ENCODE measurements at regions not wholly inside any gene's neighbourhood (a gene's known extent, or its start where the extent isn't known, plus 50 kb on each side); places are given as distances from the start of the nearest gene placed in this dataset.

DNA sequence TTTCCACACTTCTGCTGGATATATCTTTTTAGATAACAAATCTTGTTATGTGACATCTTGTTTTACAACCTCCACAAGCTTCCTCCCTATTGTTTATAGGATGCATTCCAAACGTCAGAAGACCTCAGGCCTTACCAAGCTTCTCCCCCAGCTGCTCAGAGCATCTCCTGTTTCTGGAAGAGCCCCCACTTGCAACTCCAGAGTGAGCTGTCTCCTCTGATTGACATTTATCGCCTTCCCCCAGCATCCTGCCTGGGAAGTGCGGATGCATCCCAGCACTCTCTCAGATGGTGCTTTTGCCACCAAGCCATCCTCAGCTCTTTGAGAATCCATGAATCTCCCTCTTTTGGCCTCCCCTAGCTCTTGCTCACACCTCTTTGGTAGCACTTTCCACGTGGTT, 123.5 kb downstream of the LRRC70 start:
- TF ChIP-seq TCF7 (CRISPR knock-in tag; IDR thresholded peaks at IDR 0.05; ENCODE audit: low read depth) = no peak
- no peak for TF ChIP-seq PRRX2 (CRISPR knock-in tag; IDR thresholded peaks at IDR 0.05)
- no peak for TF ChIP-seq ZNF416 (CRISPR knock-in tag; IDR thresholded peaks at IDR 0.05)
- TF ChIP-seq, protein P1, sequence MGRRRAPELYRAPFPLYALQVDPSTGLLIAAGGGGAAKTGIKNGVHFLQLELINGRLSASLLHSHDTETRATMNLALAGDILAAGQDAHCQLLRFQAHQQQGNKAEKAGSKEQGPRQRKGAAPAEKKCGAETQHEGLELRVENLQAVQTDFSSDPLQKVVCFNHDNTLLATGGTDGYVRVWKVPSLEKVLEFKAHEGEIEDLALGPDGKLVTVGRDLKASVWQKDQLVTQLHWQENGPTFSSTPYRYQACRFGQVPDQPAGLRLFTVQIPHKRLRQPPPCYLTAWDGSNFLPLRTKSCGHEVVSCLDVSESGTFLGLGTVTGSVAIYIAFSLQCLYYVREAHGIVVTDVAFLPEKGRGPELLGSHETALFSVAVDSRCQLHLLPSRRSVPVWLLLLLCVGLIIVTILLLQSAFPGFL (CRISPR knock-in tag; IDR thresholded peaks at IDR 0.05; ENCODE audit: borderline replicate concordance) = no peak
- TF ChIP-seq ZNF219 (CRISPR knock-in tag; IDR thresholded peaks at IDR 0.05; ENCODE audit: borderline replicate concordance) = no peak
- no peak for TF ChIP-seq ZBTB21 (CRISPR knock-in tag; IDR thresholded peaks at IDR 0.05; ENCODE audit: borderline replicate concordance)
- no peak for TF ChIP-seq CREB1 (CRISPR knock-in tag; IDR thresholded peaks at IDR 0.05)
- no peak for TF ChIP-seq KAT7 (CRISPR knock-in tag; IDR thresholded peaks at IDR 0.05; ENCODE audit: borderline replicate concordance)
- no peak for TF ChIP-seq ZNF263 (CRISPR knock-in tag; IDR thresholded peaks at IDR 0.05; ENCODE audit: low read depth)
- no peak for TF ChIP-seq TP53 (CRISPR knock-in tag; IDR thresholded peaks at IDR 0.05)
- TF ChIP-seq, protein P2, sequence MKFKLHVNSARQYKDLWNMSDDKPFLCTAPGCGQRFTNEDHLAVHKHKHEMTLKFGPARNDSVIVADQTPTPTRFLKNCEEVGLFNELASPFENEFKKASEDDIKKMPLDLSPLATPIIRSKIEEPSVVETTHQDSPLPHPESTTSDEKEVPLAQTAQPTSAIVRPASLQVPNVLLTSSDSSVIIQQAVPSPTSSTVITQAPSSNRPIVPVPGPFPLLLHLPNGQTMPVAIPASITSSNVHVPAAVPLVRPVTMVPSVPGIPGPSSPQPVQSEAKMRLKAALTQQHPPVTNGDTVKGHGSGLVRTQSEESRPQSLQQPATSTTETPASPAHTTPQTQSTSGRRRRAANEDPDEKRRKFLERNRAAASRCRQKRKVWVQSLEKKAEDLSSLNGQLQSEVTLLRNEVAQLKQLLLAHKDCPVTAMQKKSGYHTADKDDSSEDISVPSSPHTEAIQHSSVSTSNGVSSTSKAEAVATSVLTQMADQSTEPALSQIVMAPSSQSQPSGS (CRISPR knock-in tag; IDR thresholded peaks at IDR 0.05; ENCODE audit: borderline replicate concordance, low read depth) = no peak
- TF ChIP-seq NFE2L1 (CRISPR knock-in tag; IDR thresholded peaks at IDR 0.05) = no peak
- TF ChIP-seq E2F4 (CRISPR knock-in tag; IDR thresholded peaks at IDR 0.05; ENCODE audit: borderline replicate concordance, low read depth) = no peak
- ATAC-seq (no peak), DNase-seq (ENCODE audit: low spot score) (no peak)
- peaks cover 19% of the 10 kb centered on the region for H3K9me3 Mint-ChIP-seq
- no peak overlapping the region for H3K27ac Mint-ChIP-seq
- CTCF ChIA-PET = no interaction called here
- peaks cover 6% of the 10 kb centered on the region; the same call in 1 of the 2 replicates for H3K4me1 Mint-ChIP-seq
- POLR2A ChIA-PET = no interaction called here
- H3K4me3 Mint-ChIP-seq = no peak overlapping the region
- no peaks in the 10 kb centered on the region; the same call in 1 of the 2 replicates for H3K27me3 Mint-ChIP-seq (ENCODE audit: low read depth)
- H3K36me3 Mint-ChIP-seq = no peaks in the 10 kb centered on the region

DNA sequence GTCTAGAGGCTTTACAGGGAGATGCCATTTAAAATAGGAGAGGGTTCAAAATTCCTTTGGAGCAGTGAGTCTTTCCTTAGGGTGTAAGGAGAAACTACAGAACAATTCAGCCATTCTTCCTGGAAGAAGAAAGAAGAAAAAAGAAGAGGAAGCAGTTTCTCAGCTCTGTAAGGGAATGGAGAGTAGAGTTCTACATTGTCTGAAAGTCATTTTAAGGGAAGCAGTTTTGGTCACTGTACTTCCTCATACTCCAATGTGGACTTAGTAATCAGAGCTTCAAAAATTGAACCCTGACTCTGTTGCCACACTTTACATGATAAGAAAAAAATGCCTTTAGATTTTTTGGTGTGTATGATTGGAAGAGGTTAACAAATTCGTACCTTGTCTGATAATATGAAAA, 122.4 kb downstream of the LRRC70 start:
- H3K27me3 Mint-ChIP-seq (ENCODE audit: low read depth) = no peaks in the 10 kb centered on the region
- no peak for DNase-seq (ENCODE audit: low spot score)
- no peaks in the 10 kb centered on the region for H3K36me3 Mint-ChIP-seq
- TF ChIP-seq, protein P3, sequence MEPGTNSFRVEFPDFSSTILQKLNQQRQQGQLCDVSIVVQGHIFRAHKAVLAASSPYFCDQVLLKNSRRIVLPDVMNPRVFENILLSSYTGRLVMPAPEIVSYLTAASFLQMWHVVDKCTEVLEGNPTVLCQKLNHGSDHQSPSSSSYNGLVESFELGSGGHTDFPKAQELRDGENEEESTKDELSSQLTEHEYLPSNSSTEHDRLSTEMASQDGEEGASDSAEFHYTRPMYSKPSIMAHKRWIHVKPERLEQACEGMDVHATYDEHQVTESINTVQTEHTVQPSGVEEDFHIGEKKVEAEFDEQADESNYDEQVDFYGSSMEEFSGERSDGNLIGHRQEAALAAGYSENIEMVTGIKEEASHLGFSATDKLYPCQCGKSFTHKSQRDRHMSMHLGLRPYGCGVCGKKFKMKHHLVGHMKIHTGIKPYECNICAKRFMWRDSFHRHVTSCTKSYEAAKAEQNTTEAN (CRISPR knock-in tag; IDR thresholded peaks at IDR 0.05) = no peak
- TF ChIP-seq ZNF532 (CRISPR knock-in tag; IDR thresholded peaks at IDR 0.05; ENCODE audit: borderline replicate concordance) = no peak
- TF ChIP-seq EMX1 (CRISPR knock-in tag; IDR thresholded peaks at IDR 0.05) = no peak
- TF ChIP-seq GTF2I (CRISPR knock-in tag; conservative IDR thresholded peaks at IDR 0.05) = no peak
- no peak for TF ChIP-seq PRDM15 (CRISPR knock-in tag; IDR thresholded peaks at IDR 0.05)
- no peak for TF ChIP-seq JAZF1 (CRISPR knock-in tag; IDR thresholded peaks at IDR 0.05)
- TF ChIP-seq ETV6 (CRISPR knock-in tag; IDR thresholded peaks at IDR 0.05) = no peak
- ChIA-PET CTCF (interaction anchor here (0.7 kb wide), 1 partner anchor 50 kb away, joined by 3 read pairs; no protein-coding TSS in a partner anchor), POLR2A (no interaction called here)
- peaks cover 9% of the 10 kb centered on the region for H3K4me1 Mint-ChIP-seq
- H3K4me3 Mint-ChIP-seq = no peak overlapping the region
- no peak for ATAC-seq
- no peak overlapping the region for H3K27ac Mint-ChIP-seq
- peaks cover 19% of the 10 kb centered on the region for H3K9me3 Mint-ChIP-seq
